ENCODE measurements at regions not wholly inside any gene's neighbourhood (a gene's known extent, or its start where the extent isn't known, plus 50 kb on each side); places are given as distances from the start of the nearest gene placed in this dataset.
"Not testable (repeated sequence)": the region's sequence is repeated elsewhere in the genome, so short reads cannot be mapped to it uniquely, and the experiment has no call there.

- Histone ChIP-seq H3K9me3 (peaks cover 2% of the 10 kb centered on the region; the same call in 1 of the 2 replicates), H3K36me3 (no peaks in the 10 kb centered on the region), H3K27me3 (no peaks in the 10 kb centered on the region), H3K4me3 (no peak overlapping the region)
- no peak for DNase-seq
These were observed 238.3 kb upstream of the TRIB2 start for GRCh38 chr2:12478151-12479064.

DNA sequence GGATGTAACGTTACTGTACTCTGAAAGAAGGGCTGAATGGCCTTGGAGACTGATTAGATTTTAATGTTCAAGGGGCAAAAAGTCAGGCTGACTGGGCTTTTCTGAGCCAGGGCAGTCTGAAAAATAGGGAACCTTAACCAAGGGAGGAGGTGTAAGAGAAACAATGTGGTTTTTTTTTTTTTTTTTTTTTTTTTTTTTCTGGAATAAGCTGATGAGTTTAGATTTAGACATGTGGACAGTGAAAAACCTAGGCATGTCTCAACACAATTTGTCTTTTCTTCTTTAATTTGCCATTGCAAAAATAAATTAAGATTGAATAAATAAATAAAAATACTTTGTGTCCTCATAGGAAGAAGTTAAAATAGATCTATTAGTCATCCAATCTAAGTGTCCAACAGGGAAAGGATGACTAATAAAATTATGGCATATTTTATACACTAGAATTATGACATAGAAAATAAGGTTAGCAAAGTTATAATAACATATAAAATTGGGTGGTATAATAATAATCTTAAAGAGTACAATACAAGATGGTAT lies 237.6 kb upstream of the TRIB2 start:
- H3K27me3 ChIP-seq = no peaks in the 10 kb centered on the region
- no peaks in the 10 kb centered on the region for H3K36me3 ChIP-seq
- H3K4me3 ChIP-seq = no peak overlapping the region
- DNase-seq = peak; percentile 37
- peaks cover 6% of the 10 kb centered on the region for H3K9me3 ChIP-seq

GRCh38 chr2:12484536-12485115 lies 232.1 kb upstream of the TRIB2 start:
- H3K4me3 ChIP-seq = no peak overlapping the region
- peaks cover 6% of the 10 kb centered on the region for H3K9me3 ChIP-seq
- H3K27me3 ChIP-seq = no peaks in the 10 kb centered on the region
- H3K36me3 ChIP-seq = no peaks in the 10 kb centered on the region
- no peak for DNase-seq

DNA sequence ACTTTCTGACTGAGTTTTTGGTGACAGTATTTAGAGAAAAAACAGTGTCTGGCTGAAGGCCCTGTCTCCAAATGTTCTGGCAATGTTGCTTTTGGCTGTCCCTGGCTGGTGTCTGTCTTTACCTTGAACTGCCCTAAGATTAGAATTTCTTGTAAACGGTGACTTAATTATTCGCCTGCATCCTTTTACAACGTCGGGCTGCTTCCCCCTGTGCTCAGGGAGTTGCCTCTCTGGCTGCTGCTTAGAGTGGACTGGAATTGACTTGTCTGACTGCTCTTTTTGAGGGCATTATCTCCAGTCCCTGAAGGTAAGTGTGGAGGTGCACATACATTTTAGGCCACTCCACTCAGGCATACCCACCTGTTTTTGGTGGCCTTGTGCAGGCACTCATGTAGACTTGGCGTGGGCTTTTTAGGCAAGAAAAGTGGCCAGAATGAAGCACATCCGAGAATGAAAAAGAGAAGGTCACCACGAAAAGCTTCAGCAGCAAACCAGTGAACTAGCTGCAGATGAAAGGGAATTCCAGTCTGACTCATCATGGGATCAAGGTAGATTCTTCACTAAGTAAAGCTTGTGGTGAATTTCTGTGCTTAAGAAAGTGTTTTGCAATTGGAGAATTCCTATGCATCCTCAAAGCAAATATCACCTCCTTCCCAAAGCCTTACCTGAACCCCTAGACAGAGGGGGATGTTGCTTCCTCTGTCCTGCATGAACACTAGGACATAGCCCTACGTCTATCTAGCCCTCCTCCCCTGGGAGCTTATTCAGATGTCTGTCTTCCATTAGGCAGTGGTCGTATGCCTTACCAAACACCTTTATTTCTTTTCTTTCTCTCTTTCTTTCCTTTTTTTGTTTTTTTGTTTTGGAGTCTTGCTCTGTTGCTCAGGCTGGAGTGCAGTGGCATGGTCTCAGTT lies 230.3 kb upstream of the TRIB2 start:
- Histone ChIP-seq H3K9me3 (peaks cover 6% of the 10 kb centered on the region), H3K36me3 (no peaks in the 10 kb centered on the region), H3K4me3 (no peak overlapping the region), H3K27me3 (no peaks in the 10 kb centered on the region)
- DNase-seq = no peak

DNA sequence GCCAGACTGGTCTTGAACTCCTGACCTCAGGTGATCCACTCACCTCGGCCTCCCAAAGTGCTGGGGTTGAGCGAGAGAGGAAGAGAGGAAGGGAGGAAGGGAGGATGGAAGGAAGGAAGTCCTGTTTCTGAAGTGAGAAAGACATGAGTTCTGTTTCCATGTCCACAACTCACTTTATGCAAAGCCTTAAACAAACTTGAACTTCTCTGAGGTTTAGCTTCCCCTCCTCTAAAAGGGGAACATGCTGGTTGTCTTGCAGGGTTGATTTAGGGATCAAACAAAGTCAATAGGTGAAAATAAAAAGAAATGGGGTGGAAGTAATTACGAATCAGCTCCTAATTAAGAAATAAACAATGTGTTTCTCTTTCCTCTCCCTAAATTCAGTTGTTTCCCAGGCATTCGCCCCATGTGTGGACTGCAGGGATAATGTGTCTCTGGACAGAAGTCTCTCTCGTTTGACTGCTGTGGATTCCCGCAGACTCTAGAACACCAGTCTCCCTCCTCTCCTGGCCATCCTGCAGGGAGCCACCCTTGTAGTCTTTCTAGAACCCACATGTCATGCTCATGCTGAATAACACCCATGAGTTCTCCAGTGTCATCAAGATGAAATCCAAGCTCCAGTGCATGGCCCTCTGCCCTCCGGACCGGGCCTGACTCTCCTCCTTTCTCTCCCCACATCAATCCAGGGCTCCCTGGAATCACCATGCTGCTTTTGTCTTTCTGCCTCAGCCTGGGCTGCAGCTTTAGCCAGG lies 229.3 kb upstream of the TRIB2 start:
- Histone ChIP-seq H3K4me3 (no peak overlapping the region), H3K36me3 (no peaks in the 10 kb centered on the region), H3K27me3 (no peaks in the 10 kb centered on the region), H3K9me3 (peaks cover 6% of the 10 kb centered on the region)
- no peak for DNase-seq

DNA sequence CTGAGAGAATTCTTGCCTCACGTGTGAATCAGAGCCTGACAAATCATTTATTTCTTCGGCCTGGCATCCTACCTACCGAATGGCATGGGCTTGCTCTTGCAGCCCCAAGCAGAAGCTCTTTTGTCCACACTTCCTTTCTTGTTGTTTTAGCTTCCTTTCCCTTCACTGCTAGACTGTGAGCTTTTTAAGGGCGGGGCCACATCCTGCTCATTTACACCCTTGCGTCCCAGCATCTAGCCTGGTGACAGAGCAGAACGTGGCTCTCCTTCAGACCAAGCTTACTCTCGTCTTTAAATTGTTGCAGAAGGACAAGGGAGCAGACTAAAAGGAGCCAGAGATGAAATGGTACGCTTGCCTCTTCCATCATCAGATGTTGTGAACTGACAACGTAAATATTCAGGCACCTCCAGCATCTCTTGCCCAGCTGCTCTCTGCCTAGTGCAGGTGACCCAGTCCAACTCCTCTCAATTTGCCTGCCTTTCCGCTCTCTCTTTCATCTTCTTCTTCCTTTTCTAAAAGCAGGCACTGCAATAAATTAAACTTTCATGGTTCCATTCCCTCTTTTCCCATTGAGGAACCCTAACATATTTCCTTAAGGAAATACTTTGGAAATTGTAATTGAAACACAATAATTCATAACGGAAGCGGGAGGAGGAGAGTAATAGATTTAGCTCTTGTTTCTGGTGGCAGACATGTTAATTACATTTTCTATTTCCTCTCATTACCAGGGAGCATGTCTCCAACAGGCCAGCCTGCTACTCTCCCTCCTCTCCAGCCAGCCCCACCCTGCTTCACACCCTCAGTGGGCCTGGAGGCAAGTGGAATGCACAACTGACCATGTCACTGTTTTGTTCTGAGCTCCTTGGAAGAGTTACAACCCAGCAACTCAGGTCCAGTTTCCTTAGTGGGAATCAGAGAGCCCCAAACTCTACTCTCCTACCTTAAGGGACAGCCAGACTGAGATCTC lies 228.1 kb upstream of the TRIB2 start:
- Histone ChIP-seq H3K9me3 (peaks cover 3% of the 10 kb centered on the region), H3K4me3 (no peak overlapping the region), H3K27me3 (no peaks in the 10 kb centered on the region), H3K36me3 (no peaks in the 10 kb centered on the region)
- DNase-seq = no peak

DNA sequence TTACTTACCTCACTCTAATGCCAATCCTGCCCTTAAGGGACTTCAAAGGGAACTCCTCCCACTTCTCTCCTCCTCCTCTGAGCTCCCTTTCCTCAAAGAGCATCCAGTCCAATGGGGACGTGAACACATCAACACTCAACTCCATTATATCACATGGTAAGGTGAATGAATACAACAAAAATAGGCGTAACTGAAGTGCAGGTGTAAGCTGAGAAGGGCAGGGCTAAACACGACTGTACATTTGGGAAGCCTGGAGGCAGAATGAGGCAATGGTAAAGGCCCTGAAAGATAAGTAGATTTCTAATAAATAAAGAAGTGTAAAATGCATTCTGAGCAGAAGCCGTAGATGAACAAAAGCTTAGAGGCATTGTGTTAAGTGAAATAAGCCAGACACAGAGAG lies 226.1 kb upstream of the TRIB2 start:
- Histone ChIP-seq H3K36me3 (no peaks in the 10 kb centered on the region), H3K27me3 (no peaks in the 10 kb centered on the region), H3K4me3 (no peak overlapping the region), H3K9me3 (no peaks in the 10 kb centered on the region)
- no peak for DNase-seq

GRCh38 chr2:12492360-12492759 lies 224.4 kb upstream of the TRIB2 start:
- not testable (repeated sequence) for H3K9me3 ChIP-seq, DNase-seq, H3K36me3 ChIP-seq, H3K4me3 ChIP-seq, H3K27me3 ChIP-seq

DNA sequence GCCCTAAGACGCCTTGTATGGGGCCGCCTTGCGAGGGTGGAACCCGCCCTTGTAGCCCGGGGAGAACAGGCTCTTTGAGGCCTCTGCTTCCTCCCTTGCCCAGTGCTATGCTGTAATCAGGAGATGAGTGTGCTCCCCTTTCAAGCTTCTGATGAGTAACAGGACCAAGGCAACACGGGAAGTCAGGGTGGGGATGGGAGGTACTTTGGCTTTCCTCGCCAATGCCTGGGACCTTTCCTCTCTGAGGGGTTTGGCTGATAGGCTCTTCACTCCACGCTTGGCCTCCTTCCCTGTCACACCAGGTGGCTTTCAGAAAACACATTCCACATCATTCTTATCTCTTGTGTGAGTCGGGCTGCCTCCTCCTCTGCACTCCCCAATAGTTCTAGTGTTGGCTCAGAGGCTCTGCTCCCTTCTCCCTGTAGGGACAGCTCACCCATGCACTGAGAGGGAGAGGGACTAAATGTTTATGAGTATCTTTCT lies 223.7 kb upstream of the TRIB2 start:
- no peak overlapping the region for H3K4me3 ChIP-seq
- peak; percentile 100 for DNase-seq
- no peaks in the 10 kb centered on the region for H3K9me3 ChIP-seq
- H3K27me3 ChIP-seq = no peaks in the 10 kb centered on the region
- H3K36me3 ChIP-seq = no peaks in the 10 kb centered on the region

GRCh38 chr2:12495247-12495868 lies 221.4 kb upstream of the TRIB2 start:
- Histone ChIP-seq H3K9me3 (no peaks in the 10 kb centered on the region), H3K36me3 (no peaks in the 10 kb centered on the region), H3K4me3 (no peak overlapping the region), H3K27me3 (no peaks in the 10 kb centered on the region)
- DNase-seq = no peak

GRCh38 chr2:12498286-12498685 lies 218.4 kb upstream of the TRIB2 start:
- H3K4me3 ChIP-seq = no peak overlapping the region
- no peaks in the 10 kb centered on the region for H3K36me3 ChIP-seq
- no peak for DNase-seq
- H3K9me3 ChIP-seq = no peaks in the 10 kb centered on the region
- no peaks in the 10 kb centered on the region for H3K27me3 ChIP-seq

- Histone ChIP-seq H3K9me3 (no peaks in the 10 kb centered on the region), H3K4me3 (no peak overlapping the region), H3K36me3 (no peaks in the 10 kb centered on the region), H3K27me3 (no peaks in the 10 kb centered on the region)
- DNase-seq = peak; percentile 74
These were observed 218.0 kb upstream of the TRIB2 start for GRCh38 chr2:12498704-12499103.

GRCh38 chr2:12500899-12501298 lies 215.8 kb upstream of the TRIB2 start:
- Histone ChIP-seq H3K9me3 (no peaks in the 10 kb centered on the region), H3K27me3 (no peaks in the 10 kb centered on the region), H3K4me3 (no peak overlapping the region), H3K36me3 (no peaks in the 10 kb centered on the region)
- no peak for DNase-seq

GRCh38 chr2:12501469-12502158 lies 215.1 kb upstream of the TRIB2 start:
- DNase-seq = peak; percentile 58
- no peaks in the 10 kb centered on the region for H3K27me3 ChIP-seq
- H3K36me3 ChIP-seq = no peaks in the 10 kb centered on the region
- H3K9me3 ChIP-seq = no peaks in the 10 kb centered on the region
- no peak overlapping the region for H3K4me3 ChIP-seq

Measured in MG63 (cell line).